NT2/D1 (cell line): ENCODE measurements at regions not wholly inside any gene's neighbourhood (a gene's known extent, or its start where the extent isn't known, plus 50 kb on each side); places are given as distances from the start of the nearest gene placed in this dataset.
"Not testable (repeated sequence)": the region's sequence is repeated elsewhere in the genome, so short reads cannot be mapped to it uniquely, and the experiment has no call there.

Source experiments
- SUZ12 ChIP-seq: IDR thresholded peaks from 2 replicates; pipeline ENCODE4 v1.6.1; 2011; ENCODE audit not compliant: insufficient read length, insufficient read depth; ENCODE audit errors: extremely low read depth
- ZNF274 ChIP-seq: IDR thresholded peaks from 2 replicates; pipeline ENCODE4 v1.6.1; 2011; ENCODE audit warnings: mild to moderate bottlenecking, low read depth, low read length

GRCh38 chr2:113333735-113334134, 55.0 kb upstream of the PAX8 start:
- not testable (repeated sequence) for TF ChIP-seq ZNF274, SUZ12
